NOMO-1 treated with DMSO at 0.1 percent for 48 hours (cell line): ENCODE measurements at regions not wholly inside any gene's neighbourhood (a gene's known extent, or its start where the extent isn't known, plus 50 kb on each side); places are given as distances from the start of the nearest gene placed in this dataset.
A peak's percentile ranks its signal among the peaks of the same experiment; 100 is the strongest.

Experiments
- DNase-seq: peaks from one replicate; lab custom pipeline; 2025; ENCODE audit not compliant: unreplicated experiment; lab: John Stamatoyannopoulos, UW

DNA sequence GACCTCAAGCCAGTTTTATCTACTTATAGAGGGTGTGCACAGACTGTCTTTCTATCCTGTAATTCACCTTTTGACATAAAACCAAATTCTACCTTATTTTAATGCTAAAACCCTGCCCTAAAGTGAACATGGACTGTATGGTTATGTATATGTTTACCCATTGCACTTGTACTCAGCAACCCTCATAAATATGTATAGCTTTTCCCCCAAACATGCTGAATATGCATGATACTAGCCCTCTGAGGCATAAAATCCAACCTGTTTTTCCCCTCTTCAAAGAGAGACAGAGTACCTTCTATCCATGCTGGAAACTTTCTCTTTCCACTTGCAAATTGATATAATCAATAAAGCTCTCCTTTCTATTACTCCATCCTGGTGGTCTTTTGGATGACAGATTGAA is 267.9 kb upstream of the BMP2 start:
- no peak for DNase-seq

DNA sequence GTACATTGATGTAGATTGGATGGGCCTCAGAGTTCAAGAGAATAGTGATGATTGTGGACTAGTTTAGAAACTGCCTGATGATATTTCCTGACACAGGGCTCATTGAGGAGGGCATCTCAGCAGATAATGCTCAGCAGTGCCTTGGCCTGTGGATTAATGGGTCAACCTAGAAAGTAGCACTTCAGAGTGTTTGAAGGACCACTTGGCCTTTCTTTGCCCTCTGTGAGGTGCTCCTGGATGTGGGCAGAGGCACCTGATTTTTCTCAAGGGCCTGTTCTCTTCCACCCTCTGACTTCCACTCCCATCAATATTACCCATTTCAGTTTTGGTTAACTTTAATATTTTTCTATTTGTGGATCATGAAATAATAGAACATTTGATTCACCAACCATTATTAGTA is 270.6 kb upstream of the BMP2 start:
- no peak for DNase-seq

DNA sequence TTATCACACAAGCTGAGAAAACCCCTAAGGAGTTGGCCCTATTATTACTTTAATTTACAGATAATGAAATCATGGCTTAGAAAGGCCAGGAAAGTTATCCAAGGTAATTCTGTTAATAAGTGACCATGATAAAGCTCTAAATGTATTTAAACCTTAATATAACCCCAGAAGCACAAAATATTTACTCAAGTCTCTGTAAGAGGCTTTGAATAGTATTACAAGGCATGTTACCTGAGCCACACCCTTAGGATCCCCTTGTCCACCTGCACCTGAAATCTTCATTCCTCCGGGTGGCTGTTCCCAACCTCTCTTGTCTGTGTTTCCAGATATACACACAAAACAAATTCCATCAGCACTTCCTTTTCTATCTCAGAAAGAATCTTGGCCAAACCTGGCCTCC is 271.6 kb upstream of the BMP2 start:
- DNase-seq, result no peak

DNA sequence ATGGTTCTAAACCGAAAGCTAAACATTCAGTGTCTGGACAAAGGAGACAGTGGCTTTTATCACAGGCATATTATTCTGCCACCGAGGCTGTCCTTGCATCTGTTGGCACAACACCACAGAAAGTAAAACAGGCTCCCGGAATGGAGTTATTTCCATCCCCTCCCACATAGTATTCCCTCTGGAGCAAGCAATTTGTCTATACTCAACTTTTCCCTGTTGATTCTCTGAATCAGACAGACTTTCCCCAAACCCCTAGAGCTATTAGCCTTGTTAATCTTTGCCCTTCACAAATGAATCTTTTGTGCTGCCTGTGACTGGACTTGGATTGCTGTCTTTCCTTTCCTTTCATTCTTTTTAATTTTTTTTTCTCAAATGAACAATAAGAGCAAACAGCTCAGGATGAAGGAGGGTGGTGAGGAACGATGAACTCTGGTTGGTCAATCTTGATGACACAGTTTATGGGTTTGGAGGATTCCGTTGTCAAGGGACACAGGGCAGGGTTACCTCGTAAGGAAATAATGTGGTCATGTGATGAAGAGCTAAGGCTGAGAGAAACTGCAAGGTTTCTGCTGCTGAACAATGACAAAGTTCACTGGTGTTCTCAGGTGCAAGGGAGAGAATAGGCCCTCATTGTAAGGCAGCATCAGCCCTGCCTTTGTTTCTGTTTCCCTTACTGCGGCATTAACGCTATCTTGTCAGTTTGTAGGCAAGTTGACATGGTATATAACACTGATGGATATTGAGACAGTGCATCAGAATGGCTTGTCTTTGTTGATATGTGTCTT is 275.0 kb upstream of the BMP2 start:
- no peak for DNase-seq

GRCh38 chr20:6490849-6491248 is 276.6 kb upstream of the BMP2 start:
- DNase-seq, result no peak

DNA sequence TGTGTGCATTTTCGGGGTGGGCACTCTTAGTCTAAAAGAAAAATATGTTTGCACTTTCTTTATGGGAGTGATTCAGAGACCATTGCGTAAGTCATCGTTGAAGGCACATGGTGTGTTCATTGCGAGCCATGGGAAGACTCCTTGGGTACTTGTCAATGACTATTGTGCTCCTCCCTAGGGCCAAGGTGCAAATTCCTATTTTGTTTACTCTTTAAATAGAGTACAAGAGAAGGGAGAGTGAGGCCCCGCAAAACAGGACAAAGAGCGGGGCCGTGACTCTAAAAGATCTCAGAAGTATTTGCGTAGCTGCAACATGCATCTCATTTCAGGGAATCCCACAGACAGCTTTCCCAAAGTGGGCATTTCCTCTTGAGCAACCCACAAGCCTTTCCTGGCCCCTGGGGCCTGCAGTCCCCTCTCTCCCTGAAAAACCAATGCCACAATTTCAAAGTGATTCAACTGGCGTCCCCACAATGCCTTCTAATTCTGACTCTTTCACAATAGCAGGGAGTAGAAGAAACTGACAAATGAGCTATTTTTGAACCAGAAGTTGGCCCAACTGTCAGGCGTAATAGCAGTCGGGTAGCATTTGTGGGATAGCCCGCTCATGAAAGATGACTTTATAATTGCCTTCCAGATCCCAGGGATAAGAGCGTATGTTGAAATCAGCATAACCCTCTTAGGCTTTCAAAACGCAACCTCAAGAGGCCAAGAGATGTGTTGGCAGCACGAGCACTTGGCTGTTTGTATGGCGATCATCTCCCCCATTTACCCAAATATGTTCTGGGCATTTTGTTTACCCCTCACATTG is 277.9 kb upstream of the BMP2 start:
- peak; percentile 98 for DNase-seq

DNA sequence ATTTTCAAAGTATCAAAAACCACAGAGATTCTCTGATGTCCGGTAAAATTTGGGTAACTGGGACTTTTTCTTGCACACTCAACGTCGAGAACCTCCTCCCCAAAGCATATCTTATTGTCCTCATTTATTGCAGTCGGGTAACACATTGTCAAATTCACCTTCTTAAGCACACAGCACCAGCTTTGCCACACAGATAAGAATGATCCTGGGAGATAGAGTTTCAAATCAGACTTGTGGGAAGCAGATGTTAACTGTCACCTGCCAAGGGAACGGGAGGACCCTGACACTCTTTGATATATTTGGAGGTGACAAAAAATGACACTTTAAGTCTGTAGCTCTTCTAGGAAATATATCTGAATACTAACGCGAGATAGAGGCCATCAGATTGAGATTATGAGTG is 282.1 kb upstream of the BMP2 start:
- DNase-seq, result no peak

- DNase-seq, result no peak
These were observed 283.8 kb upstream of the BMP2 start for GRCh38 chr20:6483727-6484126.

- no peak for DNase-seq
These were observed 285.0 kb upstream of the BMP2 start for GRCh38 chr20:6482486-6482885.

DNA sequence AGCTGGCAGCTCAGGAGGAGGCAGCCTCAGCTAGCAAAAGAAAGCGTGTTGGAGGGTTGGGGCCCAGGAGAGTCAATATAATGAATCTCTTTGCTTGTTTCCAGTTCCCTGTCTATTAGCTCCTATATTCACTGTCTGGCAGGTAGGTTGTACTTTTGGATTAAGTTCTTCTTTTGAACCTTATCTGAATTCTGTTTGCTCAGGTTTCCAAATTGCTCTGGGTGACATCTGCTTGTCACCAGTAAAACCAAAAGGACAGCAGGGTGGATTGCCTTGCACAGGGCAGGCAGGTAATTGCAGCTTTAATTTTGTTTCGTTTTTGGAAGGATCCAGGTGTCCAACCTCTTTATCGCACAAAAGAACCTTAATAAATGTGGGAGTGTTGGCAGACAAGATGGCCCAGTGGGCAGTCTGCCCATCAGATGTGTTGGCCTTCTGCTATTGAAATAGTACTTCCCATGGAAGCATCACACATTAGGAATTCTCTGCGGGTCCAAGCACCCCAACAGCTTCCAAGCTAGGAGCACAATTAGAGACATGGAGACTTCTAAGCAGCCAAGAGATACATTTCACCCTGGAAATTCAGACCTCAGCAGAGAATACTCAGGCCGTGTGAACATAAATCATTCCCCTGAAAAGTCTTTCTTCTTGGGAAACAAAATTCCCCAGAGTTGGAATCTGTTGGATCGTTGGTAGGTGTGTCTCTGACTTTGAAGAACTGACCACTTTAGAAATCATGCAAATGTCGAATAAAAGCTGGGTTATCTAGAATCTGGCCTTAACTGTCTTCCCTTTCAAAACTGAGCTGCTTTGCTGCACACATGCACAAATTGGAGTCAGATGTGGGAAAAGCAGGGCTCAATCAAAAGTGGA is 286.9 kb upstream of the BMP2 start:
- DNase-seq, result no peak

GRCh38 chr20:6473197-6473596 is 294.3 kb upstream of the BMP2 start:
- peak; percentile 59 for DNase-seq

DNA sequence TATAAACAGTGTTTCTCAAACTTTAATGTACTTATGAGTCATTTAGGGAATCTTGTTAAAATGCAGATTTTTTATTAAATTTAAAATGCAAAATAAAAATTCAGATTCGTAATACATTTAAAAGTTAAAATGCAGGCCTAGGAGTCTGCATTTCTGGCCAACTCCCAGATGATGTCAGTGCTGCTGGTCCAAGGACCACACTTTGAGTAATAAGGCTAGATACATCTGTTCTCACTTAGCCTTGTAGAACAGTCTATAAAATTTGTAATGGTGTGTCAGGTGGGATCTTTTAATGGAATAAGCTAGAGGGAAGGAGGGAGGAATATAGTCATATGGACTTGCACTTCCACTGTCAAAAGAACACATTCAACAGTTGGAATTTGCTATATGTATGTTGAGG is 295.6 kb upstream of the BMP2 start:
- DNase-seq, result no peak

DNA sequence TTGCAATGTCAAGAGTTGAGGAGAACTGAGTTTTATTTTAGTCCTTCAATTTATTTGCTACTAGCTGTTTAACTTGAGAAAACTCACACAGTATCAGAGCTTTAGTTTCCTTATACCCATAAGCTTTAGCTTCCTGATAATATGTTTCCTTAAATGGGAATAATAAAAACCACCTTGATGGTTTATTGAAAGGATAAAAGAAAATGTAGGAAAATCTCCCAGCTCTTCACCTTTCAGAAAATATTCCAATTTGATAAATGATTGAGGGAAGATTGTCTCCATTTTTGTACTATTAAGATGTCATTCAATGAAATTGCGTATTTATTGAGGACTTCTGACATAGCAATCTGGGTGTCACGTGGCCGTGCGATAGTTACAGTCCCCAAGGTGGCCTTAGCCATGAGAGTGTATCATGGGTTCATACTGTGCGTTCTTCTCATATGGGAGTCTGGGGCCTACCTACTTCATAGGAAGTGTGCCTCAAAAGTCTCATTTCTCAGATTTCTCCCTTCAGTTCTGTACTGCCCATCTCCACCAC is 296.3 kb upstream of the BMP2 start:
- DNase-seq, result no peak

DNA sequence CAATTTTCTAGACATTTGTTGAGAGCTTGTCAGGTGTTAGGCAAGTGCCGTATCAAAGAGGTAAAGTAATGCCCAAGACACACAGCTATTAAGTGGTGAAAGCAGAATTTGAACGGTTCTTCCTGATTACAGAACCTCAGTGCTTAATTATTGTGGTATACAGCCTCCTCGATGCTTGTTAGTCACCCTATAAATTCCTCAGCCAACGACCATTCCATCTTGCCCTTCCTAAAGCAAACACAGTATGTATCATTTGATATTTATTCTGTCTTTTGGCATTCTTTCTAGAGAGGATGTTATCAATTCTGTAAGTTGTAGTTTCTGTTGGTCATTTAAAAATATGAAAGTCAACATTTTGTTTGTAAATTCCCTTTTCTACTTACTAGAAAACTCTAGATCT is 297.8 kb upstream of the BMP2 start:
- no peak for DNase-seq

GRCh38 chr20:6468423-6469116 is 298.9 kb upstream of the BMP2 start:
- peak; percentile 75 for DNase-seq

DNA sequence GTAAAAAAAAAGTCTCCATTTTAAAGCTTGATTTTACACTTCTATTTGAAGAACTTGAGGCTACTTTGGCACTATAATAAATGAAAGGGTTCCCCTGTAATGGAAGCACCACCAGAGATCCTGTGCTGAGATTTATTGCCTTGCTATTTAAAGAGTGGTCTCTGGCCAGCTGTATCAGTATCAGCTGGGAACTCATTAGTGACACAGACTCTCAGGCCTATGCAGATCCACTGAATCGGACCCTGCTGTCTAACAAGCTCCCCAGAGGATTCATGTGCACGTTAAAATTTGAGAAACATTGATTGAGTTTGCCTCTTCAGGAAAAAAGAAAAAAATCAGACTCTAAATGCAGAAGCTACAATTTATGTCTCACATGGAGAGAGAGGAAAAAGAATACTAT is 299.9 kb upstream of the BMP2 start:
- no peak for DNase-seq

GRCh38 chr20:6466075-6466810 is 301.2 kb upstream of the BMP2 start:
- DNase-seq, result no peak

DNA sequence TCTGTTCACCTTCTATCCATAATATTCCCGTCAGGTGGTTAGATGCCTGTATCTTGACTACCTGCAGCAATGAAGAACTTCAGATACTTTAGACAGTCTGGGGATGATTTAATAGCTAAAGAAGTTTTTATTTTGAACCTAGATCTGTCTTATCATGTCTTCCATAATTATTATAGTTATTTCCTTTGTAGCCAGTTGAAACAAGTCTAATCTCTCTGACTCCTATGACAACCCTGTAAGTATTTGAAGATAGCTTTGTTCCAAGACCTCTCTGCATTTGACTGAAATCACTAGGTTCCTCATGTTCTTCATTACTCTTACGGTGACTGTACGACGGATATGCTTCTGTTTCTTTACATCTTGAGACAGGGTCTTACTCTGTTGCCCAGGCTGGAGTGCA is 316.6 kb upstream of the BMP2 start:
- no peak for DNase-seq

DNA sequence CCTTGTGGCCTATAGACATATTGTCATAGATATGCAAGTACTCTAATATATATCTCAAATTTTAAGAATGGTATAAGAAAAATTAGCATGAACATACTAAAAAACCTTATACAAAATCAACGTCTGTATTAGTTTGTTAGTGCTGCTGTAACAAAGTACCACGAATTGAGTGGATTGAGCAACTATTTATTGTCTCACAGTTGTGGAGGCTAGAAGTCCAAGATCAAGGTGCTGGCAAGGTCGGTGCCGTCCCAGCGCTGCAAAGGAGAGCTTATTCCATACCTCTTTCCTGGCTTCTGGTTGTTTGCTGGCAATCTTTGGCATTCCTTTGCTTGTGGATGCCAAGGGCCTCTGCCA is 317.6 kb upstream of the FERMT1 start:
- no peak for DNase-seq
